ENCODE measurements at regions not wholly inside any gene's neighbourhood (a gene's known extent, or its start where the extent isn't known, plus 50 kb on each side); places are given as distances from the start of the nearest gene placed in this dataset.

DNA sequence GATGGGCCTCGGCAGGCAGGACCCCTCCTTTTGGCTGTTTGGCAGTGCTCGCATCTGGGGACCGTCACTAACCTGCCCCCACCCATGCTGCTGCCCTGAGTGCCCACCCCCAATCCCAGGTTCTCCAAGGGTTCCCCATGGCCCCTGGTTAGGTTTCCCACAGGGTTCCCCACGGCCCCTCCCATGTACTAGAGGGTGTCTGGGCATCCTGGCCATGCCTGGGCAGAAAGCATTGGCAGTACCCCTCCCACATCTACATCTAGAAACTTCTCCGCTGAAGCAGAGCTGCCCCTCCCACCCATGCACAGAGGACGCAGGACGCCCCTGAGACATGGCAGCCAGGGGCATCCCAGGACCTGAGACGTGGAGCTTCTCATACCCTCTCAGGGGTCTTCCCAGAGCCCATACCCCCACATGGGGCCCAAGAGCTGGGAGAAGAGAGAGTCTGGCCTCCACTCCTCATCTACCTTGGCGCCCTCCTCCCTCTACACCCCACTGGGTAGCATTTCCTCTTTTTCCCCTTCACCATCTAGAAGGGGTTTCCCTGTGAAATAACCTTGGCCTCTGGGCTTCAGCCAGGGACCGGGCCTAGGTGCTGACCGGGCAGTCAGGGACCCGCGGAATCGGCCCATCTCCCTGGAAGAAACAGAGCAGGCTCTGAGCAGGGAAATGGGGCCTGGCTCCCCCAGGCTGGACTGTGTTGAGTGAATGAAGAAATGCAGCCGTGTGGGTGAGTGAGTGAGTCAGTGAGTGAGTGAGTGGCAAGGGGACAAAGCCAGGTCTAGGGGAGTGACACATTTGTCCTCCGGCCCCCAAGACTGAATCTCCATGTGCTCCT, 987.3 kb downstream of the BRD1 start:
- TF ChIP-seq, protein P1, sequence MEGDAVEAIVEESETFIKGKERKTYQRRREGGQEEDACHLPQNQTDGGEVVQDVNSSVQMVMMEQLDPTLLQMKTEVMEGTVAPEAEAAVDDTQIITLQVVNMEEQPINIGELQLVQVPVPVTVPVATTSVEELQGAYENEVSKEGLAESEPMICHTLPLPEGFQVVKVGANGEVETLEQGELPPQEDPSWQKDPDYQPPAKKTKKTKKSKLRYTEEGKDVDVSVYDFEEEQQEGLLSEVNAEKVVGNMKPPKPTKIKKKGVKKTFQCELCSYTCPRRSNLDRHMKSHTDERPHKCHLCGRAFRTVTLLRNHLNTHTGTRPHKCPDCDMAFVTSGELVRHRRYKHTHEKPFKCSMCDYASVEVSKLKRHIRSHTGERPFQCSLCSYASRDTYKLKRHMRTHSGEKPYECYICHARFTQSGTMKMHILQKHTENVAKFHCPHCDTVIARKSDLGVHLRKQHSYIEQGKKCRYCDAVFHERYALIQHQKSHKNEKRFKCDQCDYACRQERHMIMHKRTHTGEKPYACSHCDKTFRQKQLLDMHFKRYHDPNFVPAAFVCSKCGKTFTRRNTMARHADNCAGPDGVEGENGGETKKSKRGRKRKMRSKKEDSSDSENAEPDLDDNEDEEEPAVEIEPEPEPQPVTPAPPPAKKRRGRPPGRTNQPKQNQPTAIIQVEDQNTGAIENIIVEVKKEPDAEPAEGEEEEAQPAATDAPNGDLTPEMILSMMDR (IDR thresholded peaks at IDR 0.05; ENCODE audit: low read depth, low read length, missing control alignments) = no peak

DNA sequence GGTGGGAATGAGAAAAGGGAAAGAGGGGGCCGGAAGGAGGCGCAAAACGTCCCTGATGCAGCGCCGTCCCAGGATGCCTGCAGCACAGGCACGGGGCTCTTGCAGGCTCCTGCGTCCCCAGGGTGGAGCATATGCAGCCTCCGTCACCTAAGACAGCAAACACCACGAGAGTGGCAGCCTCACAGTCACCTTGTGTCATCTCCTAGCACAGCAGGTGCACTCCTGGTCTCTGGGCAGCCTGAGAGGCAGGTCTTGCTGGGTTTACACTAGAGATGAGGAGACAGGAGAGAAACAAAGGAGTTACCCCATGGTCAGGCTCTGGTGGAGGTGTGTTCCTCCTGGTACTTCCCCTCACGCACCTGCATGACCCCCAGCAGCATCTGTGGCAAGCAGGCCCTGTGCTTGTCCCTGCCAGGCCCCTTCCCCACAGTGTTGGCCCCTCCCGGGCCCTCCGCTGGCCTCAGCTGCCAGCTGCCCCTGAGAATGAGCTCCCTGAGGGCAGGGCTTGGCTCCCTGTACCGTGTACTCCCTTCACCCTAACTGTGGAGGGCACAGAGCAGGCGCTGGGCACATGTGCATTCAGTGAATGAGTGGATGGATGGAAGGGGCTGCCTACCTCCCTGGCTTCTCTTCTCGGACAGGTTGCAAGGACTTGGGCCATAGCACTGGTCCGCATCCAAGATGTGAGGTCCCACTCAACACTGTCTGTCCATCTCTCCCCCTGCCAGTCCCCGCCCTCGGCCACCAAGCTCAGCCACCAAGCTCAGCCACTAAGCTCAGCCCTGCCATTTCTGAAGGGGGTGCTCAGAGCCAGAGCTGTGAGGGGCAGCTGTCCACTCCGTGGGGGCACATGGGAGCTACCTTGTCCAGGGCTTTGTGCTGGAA, 988.6 kb downstream of the BRD1 start:
- TF ChIP-seq, protein P1 (IDR thresholded peaks at IDR 0.05; ENCODE audit: low read depth, low read length, missing control alignments) = no peak
- no peak overlapping the region for H3K4me3 ChIP-seq (replicated peaks; ENCODE audit: low read depth, low read length)
- DNase-seq (ENCODE audit: extremely low read depth, low read depth) = no peak

More for the DNA sequence above, 987.3 kb downstream of the BRD1 start:
- DNase-seq (ENCODE audit: extremely low read depth, low read depth) = no peak
- H3K4me3 ChIP-seq (replicated peaks; ENCODE audit: low read depth, low read length) = no peak overlapping the region

DNA sequence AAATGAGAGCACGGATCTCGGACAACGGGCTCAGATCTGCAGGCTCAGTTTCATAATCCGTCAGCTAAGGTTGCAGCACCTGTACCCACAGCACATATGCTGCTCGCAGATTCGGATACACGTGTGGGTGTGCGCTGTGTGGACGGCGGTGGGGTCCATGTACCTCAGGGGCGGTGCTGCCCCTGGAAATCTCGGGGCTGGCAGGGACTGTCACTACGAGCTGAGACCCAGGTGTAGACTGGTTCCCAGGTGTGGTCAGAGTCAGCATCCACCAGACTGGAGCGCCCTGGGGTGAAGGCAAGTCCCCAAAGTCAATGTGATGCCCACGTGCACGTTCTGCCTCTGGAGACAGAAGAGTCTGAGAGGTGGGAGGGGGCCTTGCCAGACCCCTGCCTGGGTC, 989.3 kb downstream of the BRD1 start:
- no peak overlapping the region for H3K4me3 ChIP-seq (replicated peaks; ENCODE audit: low read depth, low read length)
- TF ChIP-seq, protein P1 (IDR thresholded peaks at IDR 0.05; ENCODE audit: low read depth, low read length, missing control alignments) = no peak
- no peak for DNase-seq (ENCODE audit: extremely low read depth, low read depth)

DNA sequence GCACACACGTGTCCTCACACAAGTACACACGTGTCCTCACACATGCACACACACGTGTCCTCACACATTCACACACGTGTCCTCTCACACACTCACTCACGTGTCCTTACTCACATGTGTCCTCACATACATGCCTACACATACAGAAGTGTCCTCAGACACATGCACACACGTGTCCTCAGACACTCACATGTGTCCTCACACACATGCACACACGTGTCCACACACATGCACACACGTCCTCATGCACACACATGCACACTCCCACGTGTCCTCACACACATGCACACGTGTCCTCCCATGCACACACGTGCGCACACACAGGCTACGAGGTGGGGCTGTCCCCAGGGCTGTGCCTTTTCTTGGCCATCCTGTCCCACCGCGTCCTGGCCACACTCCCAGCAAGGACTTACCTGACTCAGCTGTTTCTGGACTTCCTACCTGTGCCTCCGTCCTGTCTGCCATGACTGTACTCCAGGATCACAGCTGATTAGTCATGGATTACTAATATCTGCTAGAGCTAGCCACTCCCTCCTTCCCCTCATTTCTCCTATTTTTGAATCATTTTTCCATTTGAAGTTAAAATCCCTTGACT, 990.2 kb downstream of the BRD1 start:
- H3K4me3 ChIP-seq (replicated peaks; ENCODE audit: low read depth, low read length) = no peak overlapping the region
- TF ChIP-seq, protein P1 (IDR thresholded peaks at IDR 0.05; ENCODE audit: low read depth, low read length, missing control alignments) = no peak
- no peak for DNase-seq (ENCODE audit: extremely low read depth, low read depth)

DNA sequence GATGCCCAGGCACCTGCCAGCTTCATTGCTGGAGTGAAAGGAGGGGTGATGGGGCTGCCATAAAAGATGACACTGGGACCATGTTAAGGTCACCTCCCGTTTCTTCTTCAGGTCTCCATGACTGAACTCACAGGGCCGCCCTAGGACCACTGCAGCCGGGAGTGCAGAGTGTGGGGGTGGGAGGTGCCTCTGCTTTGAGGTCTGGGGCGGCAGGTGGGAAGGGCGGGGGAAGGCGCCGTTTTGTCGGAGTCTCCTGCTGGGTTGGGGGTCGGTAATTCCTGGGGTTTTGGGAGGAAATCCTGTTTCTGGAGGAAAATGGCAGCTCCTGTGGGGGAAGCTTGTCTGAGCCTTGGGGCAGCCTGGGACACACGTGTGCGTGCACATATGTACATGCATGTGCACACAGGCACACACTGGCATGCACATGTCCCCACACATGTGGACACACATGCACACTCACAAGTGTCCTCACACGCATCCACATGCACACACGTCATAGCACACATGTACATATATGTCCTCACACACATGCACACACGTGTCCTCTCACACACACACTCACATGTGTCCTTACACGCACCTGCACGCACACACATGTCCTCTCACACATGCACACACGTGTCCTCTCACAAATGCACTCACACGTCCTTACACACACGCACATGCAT, 990.9 kb downstream of the BRD1 start:
- DNase-seq (ENCODE audit: extremely low read depth, low read depth) = no peak
- no peak overlapping the region for H3K4me3 ChIP-seq (replicated peaks; ENCODE audit: low read depth, low read length)
- TF ChIP-seq, protein P1 (IDR thresholded peaks at IDR 0.05; ENCODE audit: low read depth, low read length, missing control alignments) = no peak
